H1 (cell line): ENCODE measurements at regions not wholly inside any gene's neighbourhood (a gene's known extent, or its start where the extent isn't known, plus 50 kb on each side); places are given as distances from the start of the nearest gene placed in this dataset.

ENCODE experiments used
- CTCF ChIA-PET: fragments of 300-600 bp; sonication (Branson Sonifier 250); formaldehyde crosslinking; loops from one replicate; lab custom pipeline; 2021; ENCODE audit not compliant: partially characterized antibody; lab: Charles Lee
- POLR2A ChIA-PET: fragments of 300-600 bp; sonication (Branson Sonifier 250); formaldehyde crosslinking; loops from one replicate; lab custom pipeline; 2021; ENCODE audit warnings: inconsistent platforms; ENCODE audit not compliant: partially characterized antibody; lab: Charles Lee
- DNase-seq, 2 experiments: peaks; one replicate each; pipeline versions ENCODE4 v3.0.0 to v3.0.0-alpha.2; 2010 to 2022; ENCODE audit warnings: low spot score in 2 of 2, low read depth in 1 of 2, mixed read lengths in 1 of 2
- FAIRE-seq: peaks from 2 replicates; lab custom pipeline; 2011; peaks lifted over from hg19 to GRCh38; lab: Jason Lieb, UNC
- H2AFZ ChIP-seq: 2 replicates; pipeline ENCODE4 v1.8.1; 2012; ENCODE audit warnings: low read length, inconsistent platforms
- H2AK5ac ChIP-seq: 2 replicates; pipeline ENCODE4 v1.6.1; 2013; ENCODE audit warnings: low read depth, low read length
- H2BK120ac ChIP-seq: replicated peaks from 2 replicates; pipeline ENCODE3; 2013; ENCODE audit warnings: low read depth, low read length, inconsistent platforms
- H2BK12ac ChIP-seq: 2 replicates; pipeline ENCODE4 v1.6.1; 2013; ENCODE audit warnings: low read depth, low read length
- H2BK15ac ChIP-seq: 2 replicates; pipeline ENCODE4 v1.6.1; 2013; ENCODE audit warnings: low read length
- H2BK20ac ChIP-seq: 2 replicates; pipeline ENCODE4 v1.6.1; 2013; ENCODE audit warnings: low read length
- H2BK5ac ChIP-seq: 2 replicates; pipeline ENCODE4 v1.6.1; 2013; ENCODE audit warnings: low read depth, low read length
- H3K14ac ChIP-seq: 2 replicates; pipeline ENCODE4 v1.6.1; 2013; ENCODE audit warnings: inconsistent platforms; ENCODE audit not compliant: insufficient read length
- H3K18ac ChIP-seq: 2 replicates; pipeline ENCODE4 v1.6.1; 2013; ENCODE audit warnings: low read length; ENCODE audit errors: extremely low read depth
- H3K23ac ChIP-seq: 2 replicates; pipeline ENCODE4 v1.6.1; 2013; ENCODE audit warnings: inconsistent platforms; ENCODE audit not compliant: insufficient read length
- H3K23me2 ChIP-seq: 2 replicates; pipeline ENCODE4 v1.6.1; 2013; ENCODE audit warnings: low read depth, low read length
- H3K27ac ChIP-seq: 2 replicates; pipeline ENCODE4 v1.6.1; 2011; ENCODE audit warnings: low read depth, low read length, inconsistent platforms
- H3K27me3 ChIP-seq, 4 experiments: replicated peaks in 1 of 4; 1 replicate in 1 of 4; 2 replicates in 3 of 4; pipeline versions ENCODE4 v1.6.1 to v1.8.1; 2011 to 2013; ENCODE audit warnings: low read length in 3 of 4, mild to moderate bottlenecking in 3 of 4, inconsistent platforms in 2 of 4, mixed read lengths in 2 of 4, moderate library complexity in 1 of 4; ENCODE audit not compliant: control insufficient read depth in 3 of 4, insufficient read depth in 3 of 4; ENCODE audit errors: extremely low read depth in 1 of 4
- H3K36me3 ChIP-seq, 4 experiments: 2 replicates each; pipeline versions ENCODE4 v1.6.1 to v1.8.1; 2011 to 2013; ENCODE audit warnings: mild to moderate bottlenecking in 4 of 4, low read length in 3 of 4, moderate library complexity in 2 of 4, control low read depth in 1 of 4, inconsistent platforms in 1 of 4; ENCODE audit not compliant: insufficient read depth in 4 of 4, control insufficient read depth in 2 of 4
- H3K4ac ChIP-seq: replicated peaks from 2 replicates; pipeline ENCODE3; 2013; ENCODE audit warnings: low read length, low read depth, mixed read lengths, inconsistent platforms; ENCODE audit not compliant: insufficient read length
- H3K4me1 ChIP-seq, 4 experiments: replicated peaks in 1 of 4; 1 replicate in 1 of 4; 2 replicates in 3 of 4; pipeline versions ENCODE4 v1.6.1 to v1.8.1; 2011 to 2013; ENCODE audit warnings: low read length in 3 of 4, inconsistent platforms in 2 of 4, mixed read lengths in 1 of 4; ENCODE audit not compliant: insufficient read depth in 4 of 4, control insufficient read depth in 3 of 4
- H3K4me2 ChIP-seq, 2 experiments: 2 replicates each; pipeline versions ENCODE4 v1.6.1 to v1.8.1; 2011 to 2013; ENCODE audit warnings: low read depth in 2 of 2, low read length in 2 of 2, control low read depth in 1 of 2, inconsistent platforms in 1 of 2, mild to moderate bottlenecking in 1 of 2; ENCODE audit not compliant: insufficient read depth in 1 of 2
- H3K4me3 ChIP-seq, 4 experiments: fragments of 200-600, 300-600 bp in 1 of 4; sonication (generic), shearing (Covaris generic), sonication (Bioruptor Twin) in 1 of 4; 2 replicates each; pipeline versions ENCODE4 v1.5.1 to v1.8.1; 2011 to 2016; ENCODE audit warnings: low read length in 4 of 4, low read depth in 3 of 4, control low read depth in 2 of 4, inconsistent platforms in 2 of 4, mild to moderate bottlenecking in 2 of 4, mixed read lengths in 1 of 4, moderate library complexity in 1 of 4; ENCODE audit not compliant: insufficient read depth in 2 of 4; ENCODE audit errors: extremely low read depth in 1 of 4
- H3K56ac ChIP-seq: replicated peaks from 2 replicates; pipeline ENCODE3; 2013; ENCODE audit warnings: low read depth, mild to moderate bottlenecking, mixed read lengths, low read length, inconsistent platforms; ENCODE audit not compliant: insufficient read length
- H3K79me1 ChIP-seq: 2 replicates; pipeline ENCODE4 v1.6.1; 2013; ENCODE audit warnings: low read depth, low read length, control low read depth
- H3K79me2 ChIP-seq, 2 experiments: 2 replicates each; pipeline versions ENCODE4 v1.6.1 to v1.8.1; 2012 to 2013; ENCODE audit warnings: low read length in 2 of 2, mild to moderate bottlenecking in 2 of 2, inconsistent platforms in 1 of 2; ENCODE audit not compliant: insufficient read depth in 2 of 2, control insufficient read depth in 1 of 2
- H3K9ac ChIP-seq, 4 experiments: replicated peaks in 1 of 4; 1 replicate in 1 of 4; 2 replicates in 3 of 4; pipeline versions ENCODE4 v1.6.1 to v1.8.1; 2011 to 2013; ENCODE audit warnings: low read depth in 3 of 4, low read length in 3 of 4, control low read depth in 2 of 4, mild to moderate bottlenecking in 2 of 4, moderate library complexity in 2 of 4, inconsistent platforms in 1 of 4; ENCODE audit errors: extremely low read depth in 1 of 4
- H3K9me3 ChIP-seq, 2 experiments: 2 replicates each; pipeline versions ENCODE4 v1.6.1 to v1.8.1; 2012 to 2013; ENCODE audit warnings: mild to moderate bottlenecking in 2 of 2, moderate library complexity in 2 of 2, control low read depth in 1 of 2, inconsistent platforms in 1 of 2, low read depth in 1 of 2, low read length in 1 of 2, mixed read lengths in 1 of 2; ENCODE audit not compliant: insufficient read depth in 2 of 2
- H4K20me1 ChIP-seq, 2 experiments: replicated peaks in 1 of 2; 2 replicates each; pipeline versions ENCODE3 to v1.8.1; 2011 to 2013; ENCODE audit warnings: inconsistent platforms in 2 of 2, low read length in 2 of 2, mild to moderate bottlenecking in 1 of 2; ENCODE audit not compliant: insufficient read depth in 2 of 2, control insufficient read depth in 1 of 2
- H4K5ac ChIP-seq: 2 replicates; pipeline ENCODE4 v1.6.1; 2013; ENCODE audit warnings: low read length, low read depth, mixed read lengths, inconsistent platforms; ENCODE audit not compliant: insufficient read length
- H4K8ac ChIP-seq: 2 replicates; pipeline ENCODE4 v1.8.0; 2013; ENCODE audit warnings: mild to moderate bottlenecking, moderate library complexity, low read length, inconsistent platforms; ENCODE audit not compliant: insufficient read depth; ENCODE audit errors: extremely low read depth
- H4K91ac ChIP-seq: replicated peaks from 2 replicates; pipeline ENCODE3; 2013; ENCODE audit warnings: low read length, mixed read lengths, inconsistent platforms; ENCODE audit not compliant: insufficient read length
- CBX5 ChIP-seq: fragments of 300-800, 300-1000 bp; sonication (generic); IDR thresholded peaks from 2 replicates; pipeline ENCODE4 v1.7.1; 2016; ENCODE audit warnings: antibody characterized with exemption, low read length, low read depth
- SP4 ChIP-seq: IDR thresholded peaks from 2 replicates; pipeline ENCODE4 v1.6.1; 2012; ENCODE audit warnings: low read length, inconsistent platforms
- WGBS, 2 experiments: shearing (Covaris generic) in 1 of 2; methylation state at CpG; one replicate each; pipeline versions ENCODE4 v1.1.6 to v1.1.7; 2013 to 2015; ENCODE audit warnings: low lambda C conversion rate in 2 of 2, mixed read lengths in 2 of 2, inconsistent platforms in 1 of 2, low coverage in 1 of 2, missing lambda C conversion rate in 1 of 2; ENCODE audit not compliant: insufficient replicate concordance in 2 of 2, insufficient coverage in 1 of 2, insufficient read length in 1 of 2; ENCODE audit errors: extremely low coverage in 1 of 2, missing lambda C conversion rate in 1 of 2; 5-methylcytosine and 5-hydroxymethylcytosine counted together
- TF ChIP-seq, protein P1 (sequence below), 3 experiments: IDR thresholded peaks; 1 replicate in 2 of 3; 2 replicates in 1 of 3; pipeline versions ENCODE4 v1.5.1 to v1.6.1; 2011; ENCODE audit warnings: low read length in 3 of 3, mild to moderate bottlenecking in 3 of 3, inconsistent platforms in 2 of 3, low read depth in 1 of 3, moderate library complexity in 1 of 3; ENCODE audit not compliant: insufficient read depth in 1 of 3; ENCODE audit errors: control extremely low read depth in 1 of 3

GRCh38 chr14:81834308-81834707, 300.7 kb upstream of the SEL1L start:
- Histone ChIP-seq H2BK120ac (no peak overlapping the region), H2BK12ac (no peak overlapping the region), H3K23me2 (no peaks in the 10 kb centered on the region), H4K20me1 (no peaks in the 10 kb centered on the region), H3K56ac (no peak overlapping the region), H2AFZ (no peak overlapping the region), H4K8ac (no peak overlapping the region), H2BK20ac (no peak overlapping the region), H3K27ac (no peak overlapping the region), H3K27me3 (no peaks in the 10 kb centered on the region), H3K4me2 (no peak overlapping the region), H3K79me1 (no peaks in the 10 kb centered on the region), H3K14ac (no peak overlapping the region), H3K4me3 (no peak overlapping the region), H3K9ac (no peak overlapping the region), H3K36me3 (no peaks in the 10 kb centered on the region), H4K5ac (no peak overlapping the region), H3K4me1 (no peaks in the 10 kb centered on the region), H4K91ac (no peak overlapping the region), H2BK15ac (no peak overlapping the region), H3K23ac (no peak overlapping the region), H3K4ac (no peak overlapping the region), H2AK5ac (no peak overlapping the region), H3K9me3 (peaks cover 14 to 33% of the 10 kb centered on the region in 2 experiments), H3K79me2 (no peaks in the 10 kb centered on the region), H2BK5ac (no peak overlapping the region), H3K18ac (no peak overlapping the region)
- TF ChIP-seq CBX5 (no peak), SP4 (no peak)
- TF ChIP-seq, protein P1, sequence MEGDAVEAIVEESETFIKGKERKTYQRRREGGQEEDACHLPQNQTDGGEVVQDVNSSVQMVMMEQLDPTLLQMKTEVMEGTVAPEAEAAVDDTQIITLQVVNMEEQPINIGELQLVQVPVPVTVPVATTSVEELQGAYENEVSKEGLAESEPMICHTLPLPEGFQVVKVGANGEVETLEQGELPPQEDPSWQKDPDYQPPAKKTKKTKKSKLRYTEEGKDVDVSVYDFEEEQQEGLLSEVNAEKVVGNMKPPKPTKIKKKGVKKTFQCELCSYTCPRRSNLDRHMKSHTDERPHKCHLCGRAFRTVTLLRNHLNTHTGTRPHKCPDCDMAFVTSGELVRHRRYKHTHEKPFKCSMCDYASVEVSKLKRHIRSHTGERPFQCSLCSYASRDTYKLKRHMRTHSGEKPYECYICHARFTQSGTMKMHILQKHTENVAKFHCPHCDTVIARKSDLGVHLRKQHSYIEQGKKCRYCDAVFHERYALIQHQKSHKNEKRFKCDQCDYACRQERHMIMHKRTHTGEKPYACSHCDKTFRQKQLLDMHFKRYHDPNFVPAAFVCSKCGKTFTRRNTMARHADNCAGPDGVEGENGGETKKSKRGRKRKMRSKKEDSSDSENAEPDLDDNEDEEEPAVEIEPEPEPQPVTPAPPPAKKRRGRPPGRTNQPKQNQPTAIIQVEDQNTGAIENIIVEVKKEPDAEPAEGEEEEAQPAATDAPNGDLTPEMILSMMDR (IDR thresholded peaks at IDR 0.05; ENCODE audit: control extremely low read depth in 1 of 3, insufficient read depth in 1 of 3, low read depth in 1 of 3, low read length in 3 of 3), result no peak
- no peak for FAIRE-seq
- no peak for DNase-seq
- ChIA-PET CTCF (interaction anchor here (0.6 kb wide), 1 partner anchor 53 kb away, joined by 3 read pairs; no protein-coding TSS in a partner anchor), POLR2A (no interaction called here)
- 82% methylated on average over 1 of the region's 1 CpG; no CpG with 5 or more reads in 1 of the 2 experiments for WGBS, 2 experiments
